Brain microvascular endothelial cell (primary cell): ENCODE measurements at regions not wholly inside any gene's neighbourhood (a gene's known extent, or its start where the extent isn't known, plus 50 kb on each side); places are given as distances from the start of the nearest gene placed in this dataset.
"Not testable (repeated sequence)": the region's sequence is repeated elsewhere in the genome, so short reads cannot be mapped to it uniquely, and the experiment has no call there.

Source experiments
- DNase-seq: peaks from one replicate; pipeline ENCODE4 v3.0.0-alpha.2; 2020
- H3K27ac ChIP-seq: fragments of 250-450 bp; sonication (Bioruptor Pico); 2 replicates; pipeline ENCODE4 v1.5.1; 2020; ENCODE audit warnings: mild to moderate bottlenecking, moderate library complexity
- H3K27me3 ChIP-seq: fragments of 250-450 bp; sonication (Bioruptor Pico); replicated peaks from 2 replicates; pipeline ENCODE4 v1.5.1; 2020; ENCODE audit warnings: mild to moderate bottlenecking
- H3K36me3 ChIP-seq: fragments of 250-450 bp; sonication (Bioruptor Pico); replicated peaks from 2 replicates; pipeline ENCODE4 v1.5.1; 2020; ENCODE audit warnings: mild to moderate bottlenecking
- H3K4me3 ChIP-seq: 2 replicates; pipeline ENCODE4 v1.5.1; 2011; ENCODE audit warnings: low read depth, mild to moderate bottlenecking, control low read depth, low read length, moderate library complexity
- CTCF ChIP-seq: IDR thresholded peaks from 2 replicates; pipeline ENCODE4 v1.5.1; 2011; ENCODE audit warnings: low read depth, mild to moderate bottlenecking, moderate library complexity, low read length, control low read depth, inconsistent platforms; ENCODE audit errors: missing control alignments
- in situ Hi-C: cut with HindIII; loops from 2 replicates; pipeline ENCODE4 v1.10.0; 2017; ENCODE audit warnings: low sequenced_read_pairs, low pct_ligation_motif_present

- H3K4me3 ChIP-seq = no peak overlapping the region
- H3K27ac ChIP-seq = no peak overlapping the region
- no peak for DNase-seq
- in situ Hi-C loops = no loop called here
- H3K27me3 ChIP-seq = no peaks in the 10 kb centered on the region
- no peaks in the 10 kb centered on the region for H3K36me3 ChIP-seq
- no peak for TF ChIP-seq CTCF
These were observed 194.8 kb downstream of the LRRC70 start for GRCh38 chr5:62773460-62773859.

DNA sequence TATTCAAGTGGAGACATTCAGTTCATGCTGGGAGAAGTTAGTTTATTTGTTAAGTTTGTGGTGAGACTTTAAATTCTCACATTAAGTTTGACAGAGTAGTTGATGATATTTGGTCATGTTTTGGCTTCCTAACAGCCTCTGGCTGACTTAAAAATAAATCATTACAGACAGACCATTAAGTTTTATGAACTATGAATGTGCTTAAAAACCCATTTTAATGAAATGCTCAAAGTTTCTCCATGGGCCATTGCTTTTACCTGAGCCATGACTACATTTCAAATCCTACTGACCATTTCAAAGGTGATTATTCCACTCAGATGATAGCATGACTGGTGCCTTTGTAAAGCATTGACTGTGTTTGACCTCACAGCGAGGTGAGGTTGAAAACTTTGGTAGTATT, 192.7 kb downstream of the LRRC70 start:
- Histone ChIP-seq H3K36me3 (no peaks in the 10 kb centered on the region), H3K27ac (no peak overlapping the region), H3K27me3 (no peaks in the 10 kb centered on the region), H3K4me3 (no peak overlapping the region)
- no peak for TF ChIP-seq CTCF
- no peak for DNase-seq
- in situ Hi-C loops = no loop called here

DNA sequence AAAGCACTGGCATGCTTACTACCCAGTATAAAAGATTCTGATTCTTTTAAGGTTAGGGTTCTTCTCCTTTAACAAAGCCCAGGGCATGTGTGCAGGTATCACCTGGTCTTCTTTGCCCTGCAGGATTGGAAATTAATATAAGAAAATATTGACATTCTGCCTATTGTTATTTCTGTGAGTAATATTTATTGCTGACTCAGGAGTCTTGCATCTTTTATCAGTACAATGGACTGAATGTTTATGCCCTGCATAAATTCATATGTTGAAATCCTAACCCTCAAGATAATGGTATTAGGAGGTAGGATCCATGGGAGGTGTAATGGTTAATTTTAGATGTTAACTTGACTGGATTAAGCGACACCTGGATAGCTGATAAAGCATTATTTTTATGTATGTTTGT, 189.0 kb downstream of the LRRC70 start:
- no peak for DNase-seq
- Histone ChIP-seq H3K36me3 (no peaks in the 10 kb centered on the region), H3K4me3 (no peak overlapping the region), H3K27ac (no peak overlapping the region), H3K27me3 (no peaks in the 10 kb centered on the region)
- no peak for TF ChIP-seq CTCF
- in situ Hi-C loops = no loop called here

DNA sequence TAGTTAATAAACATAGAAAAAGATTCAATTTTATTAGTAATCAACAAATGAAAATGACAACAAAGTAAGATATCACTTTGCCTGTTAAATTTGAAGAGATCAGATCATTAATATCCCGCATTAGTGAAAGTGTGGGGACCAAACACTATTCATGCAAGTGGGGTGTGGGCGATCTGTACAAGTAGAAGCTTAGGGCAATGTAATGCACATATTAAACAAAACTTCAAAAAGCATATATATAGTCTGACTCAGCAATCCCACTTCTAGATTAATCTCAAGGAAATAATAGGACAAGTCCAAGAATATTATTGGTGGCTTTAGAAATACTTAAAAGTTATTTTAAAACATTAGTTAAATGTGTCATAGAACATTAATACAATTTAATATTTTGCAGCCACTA, 188.5 kb downstream of the LRRC70 start:
- H3K27me3 ChIP-seq = no peaks in the 10 kb centered on the region
- no peak overlapping the region for H3K27ac ChIP-seq
- H3K36me3 ChIP-seq = no peaks in the 10 kb centered on the region
- in situ Hi-C loops = no loop called here
- no peak overlapping the region for H3K4me3 ChIP-seq
- no peak for DNase-seq
- TF ChIP-seq CTCF = no peak

DNA sequence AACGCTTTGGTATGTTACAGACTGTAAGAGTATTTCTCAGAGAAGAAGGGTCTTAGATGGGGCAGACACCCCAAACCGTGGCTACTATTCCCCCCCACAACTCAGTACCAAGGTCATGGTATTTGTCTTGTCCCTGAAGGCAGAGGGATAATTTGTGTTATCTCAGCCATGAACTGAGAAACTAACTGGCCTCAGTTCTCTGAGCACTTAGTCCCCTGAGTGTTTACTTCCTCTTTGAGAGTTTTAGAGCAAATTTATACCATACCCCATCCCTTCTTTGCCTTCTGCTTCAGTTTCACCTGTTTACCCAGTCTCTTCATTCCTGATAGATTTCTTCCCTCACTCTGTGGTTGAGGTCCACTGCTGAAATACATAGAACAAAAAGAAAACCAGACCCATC, 183.9 kb downstream of the LRRC70 start:
- Histone ChIP-seq H3K36me3 (no peaks in the 10 kb centered on the region), H3K27me3 (no peaks in the 10 kb centered on the region), H3K27ac (no peak overlapping the region), H3K4me3 (no peak overlapping the region)
- TF ChIP-seq CTCF = no peak
- in situ Hi-C loops = no loop called here
- DNase-seq = no peak

DNA sequence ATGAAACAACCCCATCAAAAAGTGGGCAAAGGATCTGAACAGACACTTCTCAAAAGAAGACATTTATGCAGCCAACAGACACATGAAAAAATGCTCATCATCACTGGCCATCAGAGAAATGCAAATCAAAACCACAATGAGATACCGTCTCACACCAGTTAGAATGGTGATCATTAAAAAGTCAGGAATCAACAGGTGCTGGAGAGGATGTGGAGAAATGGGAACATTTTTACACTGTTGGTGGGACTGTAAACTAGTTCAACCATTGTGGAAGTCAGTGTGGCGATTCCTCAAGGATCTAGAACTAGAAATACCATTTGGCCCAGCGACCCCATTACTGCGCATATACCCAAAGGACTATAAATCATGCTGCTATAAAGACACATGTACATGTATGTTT, 179.1 kb downstream of the LRRC70 start:
- in situ Hi-C loops, H3K27me3 ChIP-seq, H3K4me3 ChIP-seq, DNase-seq, H3K27ac ChIP-seq, H3K36me3 ChIP-seq: not testable (repeated sequence)

GRCh38 chr5:62752998-62753367, 174.4 kb downstream of the LRRC70 start:
- H3K27ac ChIP-seq, DNase-seq, in situ Hi-C loops, H3K4me3 ChIP-seq, H3K27me3 ChIP-seq, H3K36me3 ChIP-seq: not testable (repeated sequence)

GRCh38 chr5:62752056-62752997, 173.7 kb downstream of the LRRC70 start:
- DNase-seq, in situ Hi-C loops: not testable (repeated sequence)

More at GRCh38 chr5:62752056-62752997, 173.7 kb downstream of the LRRC70 start:
- not testable (repeated sequence) for H3K4me3 ChIP-seq, H3K27me3 ChIP-seq, H3K27ac ChIP-seq, H3K36me3 ChIP-seq
